Testis (tissue), 2 donors: ENCODE measurements at regions not wholly inside any gene's neighbourhood (a gene's known extent, or its start where the extent isn't known, plus 50 kb on each side); places are given as distances from the start of the nearest gene placed in this dataset.

Experiments used
- POLR2A ChIP-seq: fragments of 450-650 bp; IDR thresholded peaks from one replicate; pipeline ENCODE4 v1.6.1; 2017; ENCODE audit warnings: antibody characterized with exemption, mild to moderate bottlenecking, moderate library complexity
- TF ChIP-seq, protein P1 (sequence below), 3 experiments: fragments of 450-650 bp in 2 of 3; fragments of 200-600 bp in 1 of 3; sonication (generic) in 1 of 3; IDR thresholded peaks; one replicate each; pipeline ENCODE4 v1.5.1; 2016 to 2019; ENCODE audit warnings: antibody characterized with exemption in 3 of 3, mild to moderate bottlenecking in 2 of 3, moderate library complexity in 1 of 3

DNA sequence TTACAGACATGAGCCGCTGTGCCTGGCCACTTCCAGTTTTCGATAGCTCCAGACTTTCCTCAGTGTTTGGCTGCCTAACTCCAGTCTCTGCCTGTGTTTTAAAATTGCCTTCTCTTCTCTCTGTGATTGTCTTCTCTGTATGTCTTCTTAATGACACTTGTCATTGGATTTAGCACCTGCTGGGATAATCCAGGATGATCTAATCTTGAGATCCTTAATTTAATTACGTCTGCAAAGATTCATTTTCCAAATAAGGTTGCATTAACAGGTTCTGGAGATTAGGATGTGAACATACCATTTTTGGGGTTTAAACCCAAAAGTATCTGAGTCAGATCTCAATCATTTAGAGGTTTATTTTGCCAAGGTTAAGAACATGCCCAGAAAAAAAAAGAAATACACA lies 222.2 kb upstream of the PDZRN3 start:
- TF ChIP-seq, protein P1, sequence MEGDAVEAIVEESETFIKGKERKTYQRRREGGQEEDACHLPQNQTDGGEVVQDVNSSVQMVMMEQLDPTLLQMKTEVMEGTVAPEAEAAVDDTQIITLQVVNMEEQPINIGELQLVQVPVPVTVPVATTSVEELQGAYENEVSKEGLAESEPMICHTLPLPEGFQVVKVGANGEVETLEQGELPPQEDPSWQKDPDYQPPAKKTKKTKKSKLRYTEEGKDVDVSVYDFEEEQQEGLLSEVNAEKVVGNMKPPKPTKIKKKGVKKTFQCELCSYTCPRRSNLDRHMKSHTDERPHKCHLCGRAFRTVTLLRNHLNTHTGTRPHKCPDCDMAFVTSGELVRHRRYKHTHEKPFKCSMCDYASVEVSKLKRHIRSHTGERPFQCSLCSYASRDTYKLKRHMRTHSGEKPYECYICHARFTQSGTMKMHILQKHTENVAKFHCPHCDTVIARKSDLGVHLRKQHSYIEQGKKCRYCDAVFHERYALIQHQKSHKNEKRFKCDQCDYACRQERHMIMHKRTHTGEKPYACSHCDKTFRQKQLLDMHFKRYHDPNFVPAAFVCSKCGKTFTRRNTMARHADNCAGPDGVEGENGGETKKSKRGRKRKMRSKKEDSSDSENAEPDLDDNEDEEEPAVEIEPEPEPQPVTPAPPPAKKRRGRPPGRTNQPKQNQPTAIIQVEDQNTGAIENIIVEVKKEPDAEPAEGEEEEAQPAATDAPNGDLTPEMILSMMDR (IDR thresholded peaks at IDR 0.05): no peak
- TF ChIP-seq POLR2A: no peak
